Caco-2 (cell line): ENCODE measurements at regions not wholly inside any gene's neighbourhood (a gene's known extent, or its start where the extent isn't known, plus 50 kb on each side); places are given as distances from the start of the nearest gene placed in this dataset.
A peak's percentile ranks its signal among the peaks of the same experiment; 100 is the strongest.

ENCODE experiments used
- BruUV-seq: library from RNA; stranded (reverse); fragments of 400-500 nt; replicated peaks from 2 replicates; lab custom pipeline; 2021; lab: Mats Ljungman, UMichigan
- CTCF ChIA-PET: fragments of 300-600 bp; sonication (Branson Sonifier 250); formaldehyde crosslinking; loops from one replicate; lab custom pipeline; 2022; ENCODE audit warnings: antibody characterized with exemption; lab: Charles Lee
- POLR2A ChIA-PET: fragments of 300-600 bp; sonication (Branson Sonifier 250); formaldehyde crosslinking; loops from one replicate; lab custom pipeline; 2022; ENCODE audit warnings: antibody characterized with exemption; lab: Charles Lee
- DNase-seq, 2 experiments: peaks; one replicate each; pipeline versions ENCODE4 v3.0.0 to v3.0.0-alpha.2; 2020 to 2022
- H3K27me3 ChIP-seq: replicated peaks from 2 replicates; pipeline ENCODE4 v1.6.0; 2011; ENCODE audit warnings: low read length; ENCODE audit not compliant: control insufficient read depth, insufficient read depth
- H3K36me3 ChIP-seq: 2 replicates; pipeline ENCODE4 v1.5.1; 2011; ENCODE audit warnings: low read length; ENCODE audit not compliant: control insufficient read depth, insufficient read depth
- H3K4me1 ChIP-seq: fragments of 250-450 bp; sonication (Bioruptor Pico); 2 replicates; pipeline ENCODE4 v1.5.1; 2020; ENCODE audit warnings: mild to moderate bottlenecking
- H3K4me3 ChIP-seq: 2 replicates; pipeline ENCODE4 v1.5.1; 2011; ENCODE audit warnings: low read depth, mild to moderate bottlenecking, control low read depth, low read length
- H3K9me3 ChIP-seq: fragments of 250-450 bp; sonication (Bioruptor Pico); 2 replicates; pipeline ENCODE4 v1.5.1; 2020; ENCODE audit warnings: mild to moderate bottlenecking, moderate library complexity
- H3K27ac Mint-ChIP-seq: one replicate; pipeline ENCODE4 v1.8.0; 2022; ENCODE audit warnings: mixed read lengths; ENCODE audit not compliant: unreplicated experiment
- H3K27me3 Mint-ChIP-seq: one replicate; pipeline ENCODE4 v1.8.0; 2022; ENCODE audit warnings: mixed read lengths; ENCODE audit not compliant: insufficient read depth, unreplicated experiment
- H3K36me3 Mint-ChIP-seq: one replicate; pipeline ENCODE4 v1.8.0; 2022; ENCODE audit warnings: mild to moderate bottlenecking, mixed read lengths; ENCODE audit not compliant: insufficient read depth, unreplicated experiment
- H3K4me1 Mint-ChIP-seq: one replicate; pipeline ENCODE4 v1.8.0; 2022; ENCODE audit warnings: low read depth, mixed read lengths; ENCODE audit not compliant: unreplicated experiment
- H3K4me3 Mint-ChIP-seq: one replicate; pipeline ENCODE4 v1.8.0; 2022; ENCODE audit warnings: mild to moderate bottlenecking, moderate library complexity, mixed read lengths; ENCODE audit not compliant: unreplicated experiment
- H3K9me3 Mint-ChIP-seq: one replicate; pipeline ENCODE4 v1.8.0; 2022; ENCODE audit warnings: mixed read lengths; ENCODE audit not compliant: unreplicated experiment
- intact Hi-C: fragments of 100-400 bp; cut with micrococcal nuclease; formaldehyde crosslinking; loops from one replicate; pipeline ENCODE4 v1.10.0; 2022; ENCODE audit not compliant: unreplicated experiment
- TF ChIP-seq, protein P1 (sequence below), 2 experiments: fragments of 200-600 bp in 1 of 2; IDR thresholded peaks; 1 replicate in 1 of 2; 2 replicates in 1 of 2; pipeline versions ENCODE4 v1.5.1 to v1.8.0; 2011 to 2022; ENCODE audit warnings: antibody characterized with exemption in 1 of 2, control low read depth in 1 of 2, inconsistent platforms in 1 of 2, low read depth in 1 of 2, low read length in 1 of 2, mild to moderate bottlenecking in 1 of 2, moderate library complexity in 1 of 2; ENCODE audit not compliant: insufficient read depth in 1 of 2, severe bottlenecking in 1 of 2, unreplicated experiment in 1 of 2

DNA sequence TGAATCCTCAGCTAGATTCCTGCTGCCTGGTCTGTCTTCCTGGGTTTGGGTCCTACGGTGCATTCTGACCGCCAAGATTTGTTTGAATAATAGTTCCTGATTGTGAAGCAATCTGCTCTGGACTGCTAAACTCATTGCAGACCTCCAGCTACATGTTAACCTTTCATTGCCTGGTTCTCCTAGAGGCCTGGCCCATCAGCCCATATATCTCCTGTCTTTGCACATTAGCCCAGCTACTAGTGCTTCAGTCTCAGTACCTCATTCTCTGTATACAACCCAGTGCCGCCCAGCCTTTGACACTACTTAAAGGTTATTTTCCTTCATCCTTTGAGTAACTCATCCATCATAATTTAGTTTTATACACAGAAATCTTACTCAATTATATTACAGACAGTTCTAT lies 65.6 kb upstream of the GRIP1 start:
- peaks cover 3% of the 10 kb centered on the region for H3K27me3 Mint-ChIP-seq
- no peak for DNase-seq
- Histone ChIP-seq H3K27me3 (no peaks in the 10 kb centered on the region), H3K36me3 (no peaks in the 10 kb centered on the region), H3K4me3 (no peak overlapping the region), H3K4me1 (no peaks in the 10 kb centered on the region), H3K9me3 (no peaks in the 10 kb centered on the region)
- ChIA-PET CTCF (no interaction called here), POLR2A (no interaction called here)
- no peaks in the 10 kb centered on the region for H3K9me3 Mint-ChIP-seq
- no peaks in the 10 kb centered on the region for H3K36me3 Mint-ChIP-seq
- BruUV-seq = no TSS peak
- intact Hi-C loops = no loop called here
- H3K4me1 Mint-ChIP-seq = no peaks in the 10 kb centered on the region
- no peak overlapping the region for H3K27ac Mint-ChIP-seq
- TF ChIP-seq, protein P1, sequence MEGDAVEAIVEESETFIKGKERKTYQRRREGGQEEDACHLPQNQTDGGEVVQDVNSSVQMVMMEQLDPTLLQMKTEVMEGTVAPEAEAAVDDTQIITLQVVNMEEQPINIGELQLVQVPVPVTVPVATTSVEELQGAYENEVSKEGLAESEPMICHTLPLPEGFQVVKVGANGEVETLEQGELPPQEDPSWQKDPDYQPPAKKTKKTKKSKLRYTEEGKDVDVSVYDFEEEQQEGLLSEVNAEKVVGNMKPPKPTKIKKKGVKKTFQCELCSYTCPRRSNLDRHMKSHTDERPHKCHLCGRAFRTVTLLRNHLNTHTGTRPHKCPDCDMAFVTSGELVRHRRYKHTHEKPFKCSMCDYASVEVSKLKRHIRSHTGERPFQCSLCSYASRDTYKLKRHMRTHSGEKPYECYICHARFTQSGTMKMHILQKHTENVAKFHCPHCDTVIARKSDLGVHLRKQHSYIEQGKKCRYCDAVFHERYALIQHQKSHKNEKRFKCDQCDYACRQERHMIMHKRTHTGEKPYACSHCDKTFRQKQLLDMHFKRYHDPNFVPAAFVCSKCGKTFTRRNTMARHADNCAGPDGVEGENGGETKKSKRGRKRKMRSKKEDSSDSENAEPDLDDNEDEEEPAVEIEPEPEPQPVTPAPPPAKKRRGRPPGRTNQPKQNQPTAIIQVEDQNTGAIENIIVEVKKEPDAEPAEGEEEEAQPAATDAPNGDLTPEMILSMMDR (IDR thresholded peaks at IDR 0.05; ENCODE audit: insufficient read depth in 1 of 2, low read depth in 1 of 2, low read length in 1 of 2, severe bottlenecking in 1 of 2, unreplicated experiment in 1 of 2) = no peak
- no peak overlapping the region for H3K4me3 Mint-ChIP-seq

DNA sequence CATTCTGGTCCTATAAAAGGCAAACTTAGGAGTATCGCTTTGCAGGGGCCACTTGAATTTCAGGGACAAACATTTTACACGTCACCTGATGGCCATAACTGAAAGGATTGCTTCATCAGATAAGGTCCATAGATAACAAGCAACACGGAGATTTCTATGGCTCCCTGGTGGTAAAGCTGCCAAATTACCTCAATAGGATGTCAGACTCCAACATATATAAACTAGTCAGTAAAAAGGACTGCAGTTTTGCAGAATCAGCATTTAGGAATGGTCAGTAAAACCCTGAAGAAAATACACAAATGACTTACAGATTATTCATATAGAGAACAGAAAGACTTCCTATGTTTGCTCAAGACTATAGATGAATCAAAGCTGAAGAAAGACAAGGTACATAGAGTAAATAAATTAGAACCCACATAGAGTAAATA lies 66.1 kb upstream of the GRIP1 start:
- ChIA-PET CTCF (interaction anchor here (0.5 kb wide), 1 partner anchor 12 kb away, joined by 3 read pairs; no protein-coding TSS in a partner anchor), POLR2A (no interaction called here)
- no peak overlapping the region for H3K4me3 Mint-ChIP-seq
- Histone ChIP-seq H3K36me3 (no peaks in the 10 kb centered on the region), H3K9me3 (no peaks in the 10 kb centered on the region), H3K4me3 (no peak overlapping the region), H3K4me1 (no peaks in the 10 kb centered on the region), H3K27me3 (no peaks in the 10 kb centered on the region)
- H3K36me3 Mint-ChIP-seq = no peaks in the 10 kb centered on the region
- H3K9me3 Mint-ChIP-seq = no peaks in the 10 kb centered on the region
- peaks cover 3% of the 10 kb centered on the region for H3K27me3 Mint-ChIP-seq
- DNase-seq = no peak
- BruUV-seq = no TSS peak
- intact Hi-C loops = no loop called here
- no peaks in the 10 kb centered on the region for H3K4me1 Mint-ChIP-seq
- TF ChIP-seq, protein P1 (IDR thresholded peaks at IDR 0.05; ENCODE audit: insufficient read depth in 1 of 2, low read depth in 1 of 2, low read length in 1 of 2, severe bottlenecking in 1 of 2, unreplicated experiment in 1 of 2) = peak in 1 of 2 experiments; percentile 9
- H3K27ac Mint-ChIP-seq = no peak overlapping the region

DNA sequence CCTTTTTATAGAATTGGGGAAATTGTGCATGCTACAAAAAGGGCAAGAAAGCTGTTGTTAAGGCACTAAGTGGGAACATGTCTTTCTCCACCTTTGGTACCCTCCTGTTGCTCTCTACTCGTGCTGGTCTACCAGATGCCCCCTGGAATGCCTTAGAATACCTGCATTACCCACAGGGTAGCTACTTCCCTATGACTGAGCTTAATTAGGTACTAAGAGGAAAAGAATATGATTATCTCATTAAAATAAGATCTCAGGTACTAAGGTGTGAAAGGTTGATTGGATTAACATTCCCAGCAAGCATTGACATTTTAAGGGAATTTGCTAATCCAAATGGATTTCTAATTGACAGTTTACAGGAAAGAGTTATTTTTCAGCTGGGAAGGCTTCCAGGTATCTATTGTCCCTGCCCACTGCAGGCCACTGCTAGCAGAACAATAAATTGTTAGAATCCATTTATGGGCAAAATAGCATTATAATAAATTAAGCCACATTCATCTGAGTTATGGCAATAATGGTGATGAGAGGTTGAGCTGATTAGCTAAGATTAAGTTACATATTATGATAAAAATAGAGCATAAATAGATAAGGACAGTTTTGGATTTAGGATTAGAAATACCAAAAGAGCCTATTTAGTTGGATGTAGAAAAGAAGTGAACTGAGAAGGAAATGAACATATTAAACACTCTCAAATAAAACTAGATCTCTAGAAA lies 67.8 kb upstream of the GRIP1 start:
- H3K4me1 Mint-ChIP-seq = no peaks in the 10 kb centered on the region
- Histone ChIP-seq H3K9me3 (no peaks in the 10 kb centered on the region), H3K36me3 (no peaks in the 10 kb centered on the region), H3K4me1 (no peaks in the 10 kb centered on the region), H3K27me3 (no peaks in the 10 kb centered on the region), H3K4me3 (no peak overlapping the region)
- ChIA-PET POLR2A (no interaction called here), CTCF (no interaction called here)
- H3K27ac Mint-ChIP-seq = no peak overlapping the region
- no peak for DNase-seq
- TF ChIP-seq, protein P1 (IDR thresholded peaks at IDR 0.05; ENCODE audit: insufficient read depth in 1 of 2, low read depth in 1 of 2, low read length in 1 of 2, severe bottlenecking in 1 of 2, unreplicated experiment in 1 of 2) = no peak
- H3K4me3 Mint-ChIP-seq = no peak overlapping the region
- no peaks in the 10 kb centered on the region for H3K9me3 Mint-ChIP-seq
- H3K27me3 Mint-ChIP-seq = peaks cover 3% of the 10 kb centered on the region
- intact Hi-C loops = no loop called here
- no peaks in the 10 kb centered on the region for H3K36me3 Mint-ChIP-seq
- BruUV-seq = no TSS peak
